ENCODE measurements at regions not wholly inside any gene's neighbourhood (a gene's known extent, or its start where the extent isn't known, plus 50 kb on each side); places are given as distances from the start of the nearest gene placed in this dataset.

DNA sequence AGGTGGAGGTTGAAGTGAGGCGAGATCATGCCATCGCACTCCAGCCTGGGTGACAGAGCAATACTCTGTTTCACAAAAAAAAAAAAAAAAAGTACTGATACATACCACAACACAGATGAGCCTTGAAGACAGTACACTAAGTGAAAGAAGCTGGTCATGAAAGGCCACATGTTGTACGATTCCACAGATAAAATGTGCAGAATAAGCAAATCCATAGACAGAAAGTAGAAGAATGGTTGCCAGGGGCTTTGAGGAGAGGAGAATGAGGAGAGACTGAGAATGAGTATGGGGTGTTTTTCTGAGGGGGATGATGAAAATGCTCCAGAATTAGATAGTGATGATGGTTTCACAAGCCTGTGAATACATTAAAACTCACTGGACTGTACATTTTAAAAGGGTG is 155.6 kb upstream of the PSMD7 start:
- 91 to 92% methylated on average over 2 to 3 of the region's 3 CpGs for WGBS, 2 experiments
- no peaks in the 10 kb centered on the region for H3K27me3 ChIP-seq (ENCODE audit: control insufficient read depth, insufficient read depth, low read length, poor library complexity, severe bottlenecking)
- H3K4me1 ChIP-seq (ENCODE audit: control insufficient read depth, insufficient read depth, low read length), result no peaks in the 10 kb centered on the region
- H3K36me3 ChIP-seq (ENCODE audit: control insufficient read depth, insufficient read depth, low read length), result no peaks in the 10 kb centered on the region
- H3K9me3 ChIP-seq (ENCODE audit: control insufficient read depth, low read length), result no peaks in the 10 kb centered on the region
- no peak overlapping the region for H3K4me3 ChIP-seq (ENCODE audit: insufficient read depth, low read depth, low read length)
- no peak overlapping the region for H3K27ac ChIP-seq (ENCODE audit: insufficient read depth, low read depth, low read length, poor library complexity, severe bottlenecking)

- Histone ChIP-seq H3K9me3 (ENCODE audit: control insufficient read depth, low read length) (no peaks in the 10 kb centered on the region), H3K4me1 (ENCODE audit: control insufficient read depth, insufficient read depth, low read length) (no peaks in the 10 kb centered on the region), H3K27me3 (ENCODE audit: control insufficient read depth, insufficient read depth, low read length, poor library complexity, severe bottlenecking) (no peaks in the 10 kb centered on the region), H3K4me3 (ENCODE audit: insufficient read depth, low read depth, low read length) (no peak overlapping the region), H3K36me3 (ENCODE audit: control insufficient read depth, insufficient read depth, low read length) (no peaks in the 10 kb centered on the region), H3K27ac (ENCODE audit: insufficient read depth, low read depth, low read length, poor library complexity, severe bottlenecking) (no peak overlapping the region)
- 93 to 96% methylated on average over 3 of the region's 3 CpGs for WGBS, 2 experiments
These were observed 156.1 kb upstream of the PSMD7 start for GRCh38 chr16:74140557-74140956.

DNA sequence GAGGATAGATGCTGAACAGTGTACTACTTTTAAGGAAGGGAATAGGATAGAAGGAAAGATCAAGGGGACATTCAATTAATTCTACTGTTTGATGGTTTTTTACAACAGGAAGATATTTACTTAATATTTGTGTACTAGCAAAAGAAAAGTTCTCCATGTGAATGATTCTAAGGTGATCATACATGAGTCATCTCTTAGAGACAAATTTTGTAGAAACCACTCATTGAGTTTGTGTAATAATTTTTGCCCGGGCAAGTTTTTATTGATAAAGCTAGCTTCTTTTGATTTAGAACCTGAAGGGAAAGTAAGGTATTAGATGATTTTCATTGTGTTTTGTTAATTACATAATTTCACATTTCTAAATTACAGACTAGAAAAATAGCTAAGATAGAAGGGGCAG is 172.8 kb upstream of the PSMD7 start:
- no peaks in the 10 kb centered on the region for H3K9me3 ChIP-seq (ENCODE audit: control insufficient read depth, low read length)
- WGBS, 2 experiments, result 83 to 89% methylated on average over 1 of the region's 1 CpG
- H3K4me1 ChIP-seq (ENCODE audit: control insufficient read depth, insufficient read depth, low read length), result no peaks in the 10 kb centered on the region
- H3K36me3 ChIP-seq (ENCODE audit: control insufficient read depth, insufficient read depth, low read length), result no peaks in the 10 kb centered on the region
- H3K4me3 ChIP-seq (ENCODE audit: insufficient read depth, low read depth, low read length), result no peak overlapping the region
- no peaks in the 10 kb centered on the region for H3K27me3 ChIP-seq (ENCODE audit: control insufficient read depth, insufficient read depth, low read length, poor library complexity, severe bottlenecking)
- H3K27ac ChIP-seq (ENCODE audit: insufficient read depth, low read depth, low read length, poor library complexity, severe bottlenecking), result no peak overlapping the region

GRCh38 chr16:74123195-74123594 is 173.4 kb upstream of the PSMD7 start:
- no peak overlapping the region for H3K4me3 ChIP-seq (ENCODE audit: insufficient read depth, low read depth, low read length)
- 89 to 94% methylated on average over 1 to 3 of the region's 4 CpGs for WGBS, 2 experiments
- no peaks in the 10 kb centered on the region for H3K36me3 ChIP-seq (ENCODE audit: control insufficient read depth, insufficient read depth, low read length)
- no peak overlapping the region for H3K27ac ChIP-seq (ENCODE audit: insufficient read depth, low read depth, low read length, poor library complexity, severe bottlenecking)
- H3K4me1 ChIP-seq (ENCODE audit: control insufficient read depth, insufficient read depth, low read length), result no peaks in the 10 kb centered on the region
- H3K9me3 ChIP-seq (ENCODE audit: control insufficient read depth, low read length), result no peaks in the 10 kb centered on the region
- H3K27me3 ChIP-seq (ENCODE audit: control insufficient read depth, insufficient read depth, low read length, poor library complexity, severe bottlenecking), result no peaks in the 10 kb centered on the region

DNA sequence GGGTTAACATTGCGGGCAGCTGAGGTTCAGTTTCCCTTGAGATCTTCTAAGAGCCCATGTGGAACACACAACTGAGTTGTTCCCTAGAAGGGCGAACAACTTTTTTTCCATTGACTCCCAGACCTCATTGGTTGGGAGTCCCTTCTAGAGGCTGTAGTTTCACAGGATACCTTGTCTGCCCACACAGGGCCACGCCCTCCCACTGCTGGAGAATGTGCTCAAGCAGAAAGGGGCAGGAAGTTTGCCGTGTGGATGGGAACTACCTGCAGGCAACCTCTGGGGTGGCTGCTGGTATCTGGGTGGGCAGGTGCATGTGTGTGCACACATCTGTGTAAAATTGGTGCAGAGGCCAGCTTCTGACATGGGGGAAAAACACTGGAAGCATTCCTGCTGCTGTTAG is 178.8 kb upstream of the PSMD7 start:
- no peaks in the 10 kb centered on the region for H3K9me3 ChIP-seq (ENCODE audit: control insufficient read depth, low read length)
- 90 to 92% methylated on average over 4 of the region's 4 CpGs for WGBS, 2 experiments
- no peak overlapping the region for H3K27ac ChIP-seq (ENCODE audit: insufficient read depth, low read depth, low read length, poor library complexity, severe bottlenecking)
- no peaks in the 10 kb centered on the region for H3K27me3 ChIP-seq (ENCODE audit: control insufficient read depth, insufficient read depth, low read length, poor library complexity, severe bottlenecking)
- no peaks in the 10 kb centered on the region for H3K36me3 ChIP-seq (ENCODE audit: control insufficient read depth, insufficient read depth, low read length)
- no peaks in the 10 kb centered on the region for H3K4me1 ChIP-seq (ENCODE audit: control insufficient read depth, insufficient read depth, low read length)
- no peak overlapping the region for H3K4me3 ChIP-seq (ENCODE audit: insufficient read depth, low read depth, low read length)

- no peak overlapping the region for H3K4me3 ChIP-seq (ENCODE audit: insufficient read depth, low read depth, low read length)
- H3K27me3 ChIP-seq (ENCODE audit: control insufficient read depth, insufficient read depth, low read length, poor library complexity, severe bottlenecking), result no peaks in the 10 kb centered on the region
- no peak overlapping the region for H3K27ac ChIP-seq (ENCODE audit: insufficient read depth, low read depth, low read length, poor library complexity, severe bottlenecking)
- H3K9me3 ChIP-seq (ENCODE audit: control insufficient read depth, low read length), result no peaks in the 10 kb centered on the region
- WGBS, 2 experiments, result 92 to 94% methylated on average over 8 of the region's 8 CpGs
- no peaks in the 10 kb centered on the region for H3K36me3 ChIP-seq (ENCODE audit: control insufficient read depth, insufficient read depth, low read length)
- no peaks in the 10 kb centered on the region for H3K4me1 ChIP-seq (ENCODE audit: control insufficient read depth, insufficient read depth, low read length)
These were observed 183.1 kb upstream of the PSMD7 start for GRCh38 chr16:74113545-74113944.

- Histone ChIP-seq H3K9me3 (ENCODE audit: control insufficient read depth, low read length) (no peaks in the 10 kb centered on the region), H3K4me3 (ENCODE audit: insufficient read depth, low read depth, low read length) (no peak overlapping the region), H3K4me1 (ENCODE audit: control insufficient read depth, insufficient read depth, low read length) (no peaks in the 10 kb centered on the region), H3K27ac (ENCODE audit: insufficient read depth, low read depth, low read length, poor library complexity, severe bottlenecking) (no peak overlapping the region), H3K36me3 (ENCODE audit: control insufficient read depth, insufficient read depth, low read length) (no peaks in the 10 kb centered on the region), H3K27me3 (ENCODE audit: control insufficient read depth, insufficient read depth, low read length, poor library complexity, severe bottlenecking) (no peaks in the 10 kb centered on the region)
- 95 to 97% methylated on average over 2 of the region's 2 CpGs for WGBS, 2 experiments
These were observed 185.1 kb upstream of the PSMD7 start for GRCh38 chr16:74111456-74111982.

DNA sequence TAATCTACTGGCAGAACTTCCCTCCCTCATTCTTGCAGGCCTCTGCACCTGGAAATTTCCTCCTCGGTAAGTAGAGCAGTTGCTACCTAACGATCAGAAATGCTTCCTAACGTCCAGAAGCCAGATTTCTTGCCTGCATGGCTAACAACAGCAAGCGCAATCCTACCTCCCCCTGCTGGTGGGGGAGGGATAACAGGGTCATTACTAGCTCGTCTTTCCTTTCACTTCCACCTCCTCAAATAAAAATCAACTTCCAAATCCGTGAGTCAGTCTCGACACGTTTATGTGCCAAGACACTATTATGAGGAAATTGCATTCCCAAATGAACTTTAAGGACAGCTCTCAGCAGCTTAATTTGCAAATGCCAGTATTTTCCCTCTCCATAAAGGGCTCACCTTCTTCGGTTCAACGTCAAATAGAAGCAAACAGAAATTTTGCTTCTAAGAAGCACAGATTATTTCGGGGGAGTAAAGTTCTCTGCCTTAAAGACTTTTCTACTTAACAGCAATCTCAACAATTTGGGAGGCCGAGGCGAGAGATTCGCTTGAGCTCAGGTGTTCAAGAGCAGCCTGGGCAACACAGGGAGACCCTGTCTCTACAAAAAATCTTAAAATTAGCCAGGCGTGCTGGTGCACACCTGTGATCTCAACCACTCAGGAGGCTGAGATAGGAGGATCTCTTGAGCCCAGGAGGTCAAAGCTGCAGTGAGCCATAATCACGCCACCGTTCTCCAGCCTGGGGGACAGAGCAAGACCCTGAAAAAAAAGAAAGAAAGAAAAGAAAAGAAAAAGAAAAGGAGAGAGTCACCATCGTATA is 188.6 kb upstream of the PSMD7 start:
- Histone ChIP-seq H3K27ac (ENCODE audit: insufficient read depth, low read depth, low read length, poor library complexity, severe bottlenecking) (no peak overlapping the region), H3K4me3 (ENCODE audit: insufficient read depth, low read depth, low read length) (no peak overlapping the region), H3K4me1 (ENCODE audit: control insufficient read depth, insufficient read depth, low read length) (no peaks in the 10 kb centered on the region), H3K9me3 (ENCODE audit: control insufficient read depth, low read length) (no peaks in the 10 kb centered on the region), H3K27me3 (ENCODE audit: control insufficient read depth, insufficient read depth, low read length, poor library complexity, severe bottlenecking) (no peaks in the 10 kb centered on the region), H3K36me3 (ENCODE audit: control insufficient read depth, insufficient read depth, low read length) (no peaks in the 10 kb centered on the region)
- WGBS, 2 experiments, result 60 to 62% methylated on average over 18 of the region's 18 CpGs

DNA sequence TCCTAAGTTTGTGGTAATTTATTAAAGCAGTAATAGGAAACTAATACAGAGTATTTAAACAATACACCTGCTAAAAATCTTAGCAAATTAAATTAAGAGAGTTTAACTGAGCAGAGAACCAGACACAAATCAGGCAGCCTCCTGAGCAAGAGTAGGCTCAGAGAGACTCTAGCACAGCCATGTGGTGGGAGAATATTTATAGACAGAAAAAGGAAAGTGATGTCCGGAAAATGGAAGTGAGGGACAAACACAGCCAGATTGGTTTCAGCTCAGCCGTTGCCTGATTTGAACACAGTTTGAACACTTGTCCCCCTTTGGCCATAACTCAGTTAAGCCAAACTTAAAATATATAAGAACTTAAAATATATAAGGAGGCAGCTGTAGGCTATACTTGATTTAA is 192.6 kb upstream of the PSMD7 start:
- H3K4me1 ChIP-seq (ENCODE audit: control insufficient read depth, insufficient read depth, low read length), result peaks cover 28% of the 10 kb centered on the region
- no peaks in the 10 kb centered on the region for H3K27me3 ChIP-seq (ENCODE audit: control insufficient read depth, insufficient read depth, low read length, poor library complexity, severe bottlenecking)
- no peaks in the 10 kb centered on the region for H3K9me3 ChIP-seq (ENCODE audit: control insufficient read depth, low read length)
- no peak overlapping the region for H3K27ac ChIP-seq (ENCODE audit: insufficient read depth, low read depth, low read length, poor library complexity, severe bottlenecking)
- no peak overlapping the region for H3K4me3 ChIP-seq (ENCODE audit: insufficient read depth, low read depth, low read length)
- WGBS, 2 experiments, result 45 to 47% methylated on average over 2 of the region's 2 CpGs
- H3K36me3 ChIP-seq (ENCODE audit: control insufficient read depth, insufficient read depth, low read length), result no peaks in the 10 kb centered on the region

DNA sequence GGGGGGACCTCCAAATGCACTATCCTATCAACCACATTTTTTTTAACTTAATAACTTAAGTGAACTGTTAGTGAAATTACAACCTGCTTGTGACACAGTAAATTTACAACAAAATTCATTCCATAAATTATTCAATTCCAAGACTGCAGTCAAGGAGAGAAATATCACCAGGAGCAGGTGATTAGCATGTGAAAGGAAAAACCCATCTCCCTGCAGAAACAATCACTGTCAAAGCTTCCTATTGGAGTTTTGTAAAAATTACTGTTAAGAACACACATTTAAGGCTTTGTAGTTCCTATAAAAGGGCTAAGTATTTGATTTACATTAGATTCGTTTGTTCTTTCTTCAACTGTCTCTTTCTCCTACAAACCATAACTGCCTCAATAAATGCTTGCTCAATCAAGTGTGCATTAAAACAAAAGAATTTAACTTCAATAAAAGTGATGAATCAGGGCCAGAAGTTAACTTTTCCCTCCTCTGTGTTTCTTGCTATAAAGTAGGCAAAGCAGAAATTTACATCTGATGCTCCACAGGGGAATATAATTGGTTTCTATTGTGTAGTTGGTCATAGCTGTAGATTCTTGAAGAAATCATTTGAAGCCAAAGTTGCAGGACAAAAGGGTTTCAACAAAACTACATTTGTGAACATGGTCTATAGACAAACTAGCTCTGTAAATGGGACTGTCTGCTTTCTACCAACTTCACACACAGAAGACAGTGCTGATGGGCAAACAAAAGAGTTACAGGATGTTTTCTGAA is 195.1 kb upstream of the PSMD7 start:
- no peaks in the 10 kb centered on the region for H3K27me3 ChIP-seq (ENCODE audit: control insufficient read depth, insufficient read depth, low read length, poor library complexity, severe bottlenecking)
- no peak overlapping the region for H3K4me3 ChIP-seq (ENCODE audit: insufficient read depth, low read depth, low read length)
- H3K36me3 ChIP-seq (ENCODE audit: control insufficient read depth, insufficient read depth, low read length), result no peaks in the 10 kb centered on the region
- no peaks in the 10 kb centered on the region for H3K9me3 ChIP-seq (ENCODE audit: control insufficient read depth, low read length)
- H3K4me1 ChIP-seq (ENCODE audit: control insufficient read depth, insufficient read depth, low read length), result peaks cover 40% of the 10 kb centered on the region
- H3K27ac ChIP-seq (ENCODE audit: insufficient read depth, low read depth, low read length, poor library complexity, severe bottlenecking), result no peak overlapping the region
- WGBS, 2 experiments, result 0% methylated on average over 1 of the region's 1 CpG; no CpG with 5 or more reads in 1 of the 2 experiments

All from ectodermal cell (in vitro differentiated cells).